Mesothelial cell of epicardium (in vitro differentiated cells): ENCODE measurements at regions not wholly inside any gene's neighbourhood (a gene's known extent, or its start where the extent isn't known, plus 50 kb on each side); places are given as distances from the start of the nearest gene placed in this dataset.
"Not testable (repeated sequence)": the region's sequence is repeated elsewhere in the genome, so short reads cannot be mapped to it uniquely, and the experiment has no call there.

Experiments
- DNase-seq, 2 experiments: peaks; one replicate each; pipeline ENCODE4 v3.0.0; 2021; ENCODE audit warnings: low spot score in 2 of 2; ENCODE audit not compliant: unreplicated experiment in 2 of 2
- H3K27ac Mint-ChIP-seq: 2 replicates; pipeline ENCODE4 v1.8.0; 2021; ENCODE audit warnings: mixed read lengths
- H3K27me3 Mint-ChIP-seq: 2 replicates; pipeline ENCODE4 v1.8.0; 2021; ENCODE audit warnings: low read depth, mixed read lengths
- H3K36me3 Mint-ChIP-seq: 2 replicates; pipeline ENCODE4 v1.8.0; 2021; ENCODE audit warnings: mixed read lengths
- H3K4me1 Mint-ChIP-seq: 2 replicates; pipeline ENCODE4 v1.8.0; 2021; ENCODE audit warnings: mixed read lengths
- H3K4me3 Mint-ChIP-seq: 2 replicates; pipeline ENCODE4 v1.8.0; 2021; ENCODE audit warnings: mild to moderate bottlenecking, moderate library complexity, mixed read lengths
- H3K9me3 Mint-ChIP-seq: 2 replicates; pipeline ENCODE4 v1.8.0; 2021; ENCODE audit warnings: mixed read lengths
- CTCF ChIP-seq: fragments of 200-600 bp; sonication (generic); IDR thresholded peaks from one replicate; pipeline ENCODE4 v1.5.0; 2021; ENCODE audit warnings: antibody characterized with exemption; ENCODE audit not compliant: unreplicated experiment

DNA sequence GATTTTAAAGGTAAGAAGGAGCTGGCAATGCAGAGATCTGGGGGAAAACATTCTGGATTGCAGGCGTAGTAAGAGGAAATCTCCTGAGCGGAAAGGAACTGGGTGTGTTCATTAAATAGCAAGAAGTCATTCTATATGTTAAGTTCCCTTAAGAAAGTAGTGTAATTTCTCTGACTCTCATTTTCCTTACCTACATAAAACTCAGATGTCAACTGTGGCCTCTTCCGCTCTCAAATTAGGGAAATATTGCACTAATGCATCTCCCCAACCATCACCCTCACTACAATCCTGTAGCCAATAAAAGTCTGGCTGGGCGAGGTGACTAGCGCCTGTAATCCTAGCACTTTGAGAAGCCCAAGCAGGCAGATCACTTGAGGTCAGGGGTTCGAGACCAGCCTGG is 89.0 kb upstream of the CDC42EP3 start:
- TF ChIP-seq CTCF, result no peak
- no peaks in the 10 kb centered on the region for H3K36me3 Mint-ChIP-seq
- H3K27me3 Mint-ChIP-seq, result no peaks in the 10 kb centered on the region
- H3K9me3 Mint-ChIP-seq, result no peaks in the 10 kb centered on the region
- H3K4me1 Mint-ChIP-seq, result peaks cover 30% of the 10 kb centered on the region
- no peak for DNase-seq
- no peak overlapping the region for H3K4me3 Mint-ChIP-seq
- no peak overlapping the region for H3K27ac Mint-ChIP-seq

GRCh38 chr2:37762281-37762680 is 90.8 kb upstream of the CDC42EP3 start:
- not testable (repeated sequence) for DNase-seq, H3K27me3 Mint-ChIP-seq, H3K27ac Mint-ChIP-seq, H3K4me3 Mint-ChIP-seq, H3K9me3 Mint-ChIP-seq, H3K36me3 Mint-ChIP-seq
- peaks cover 44% of the 10 kb centered on the region for H3K4me1 Mint-ChIP-seq

- H3K27ac Mint-ChIP-seq, result peak overlapping the region; percentile 54
- H3K36me3 Mint-ChIP-seq, result peaks cover 4% of the 10 kb centered on the region
- H3K27me3 Mint-ChIP-seq, result no peaks in the 10 kb centered on the region
- no peaks in the 10 kb centered on the region for H3K9me3 Mint-ChIP-seq
- no peak for DNase-seq
- no peak overlapping the region for H3K4me3 Mint-ChIP-seq
- no peak for TF ChIP-seq CTCF
- H3K4me1 Mint-ChIP-seq, result peaks cover 59% of the 10 kb centered on the region
These were observed 93.3 kb upstream of the CDC42EP3 start for GRCh38 chr2:37764739-37765138.

- peaks cover 63% of the 10 kb centered on the region for H3K4me1 Mint-ChIP-seq
- peaks cover 3% of the 10 kb centered on the region for H3K9me3 Mint-ChIP-seq
- peak overlapping the region; percentile 91 for H3K27ac Mint-ChIP-seq
- H3K27me3 Mint-ChIP-seq, result no peaks in the 10 kb centered on the region
- peaks cover 6% of the 10 kb centered on the region for H3K36me3 Mint-ChIP-seq
- no peak for TF ChIP-seq CTCF
- no peak for DNase-seq
- peak overlapping the region; percentile 3 for H3K4me3 Mint-ChIP-seq
These were observed 94.7 kb upstream of the CDC42EP3 start for GRCh38 chr2:37766106-37766505.

DNA sequence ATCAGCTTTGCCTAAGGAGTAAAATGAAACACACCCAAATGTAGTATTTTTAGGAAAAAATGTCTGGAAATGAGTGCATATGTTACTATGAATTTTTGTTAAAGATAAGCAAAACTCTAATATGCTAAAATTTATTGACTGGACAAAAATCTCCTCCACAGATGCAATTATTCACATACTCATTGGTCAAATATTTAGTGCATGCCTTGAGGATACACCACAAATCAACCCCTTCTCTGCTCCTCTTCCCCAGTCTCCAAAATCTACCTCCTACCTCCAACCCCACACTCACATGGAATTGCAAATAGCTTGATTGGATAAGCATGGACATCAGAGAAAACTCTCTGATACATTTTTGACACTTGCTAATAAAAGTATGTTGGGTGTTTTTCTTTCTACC is 95.6 kb upstream of the CDC42EP3 start:
- no peak for TF ChIP-seq CTCF
- Mint-ChIP-seq H3K27ac (peak overlapping the region; percentile 91), H3K4me3 (no peak overlapping the region), H3K4me1 (peaks cover 71% of the 10 kb centered on the region), H3K36me3 (peaks cover 6% of the 10 kb centered on the region), H3K9me3 (peaks cover 4% of the 10 kb centered on the region), H3K27me3 (no peaks in the 10 kb centered on the region)
- DNase-seq, result no peak

DNA sequence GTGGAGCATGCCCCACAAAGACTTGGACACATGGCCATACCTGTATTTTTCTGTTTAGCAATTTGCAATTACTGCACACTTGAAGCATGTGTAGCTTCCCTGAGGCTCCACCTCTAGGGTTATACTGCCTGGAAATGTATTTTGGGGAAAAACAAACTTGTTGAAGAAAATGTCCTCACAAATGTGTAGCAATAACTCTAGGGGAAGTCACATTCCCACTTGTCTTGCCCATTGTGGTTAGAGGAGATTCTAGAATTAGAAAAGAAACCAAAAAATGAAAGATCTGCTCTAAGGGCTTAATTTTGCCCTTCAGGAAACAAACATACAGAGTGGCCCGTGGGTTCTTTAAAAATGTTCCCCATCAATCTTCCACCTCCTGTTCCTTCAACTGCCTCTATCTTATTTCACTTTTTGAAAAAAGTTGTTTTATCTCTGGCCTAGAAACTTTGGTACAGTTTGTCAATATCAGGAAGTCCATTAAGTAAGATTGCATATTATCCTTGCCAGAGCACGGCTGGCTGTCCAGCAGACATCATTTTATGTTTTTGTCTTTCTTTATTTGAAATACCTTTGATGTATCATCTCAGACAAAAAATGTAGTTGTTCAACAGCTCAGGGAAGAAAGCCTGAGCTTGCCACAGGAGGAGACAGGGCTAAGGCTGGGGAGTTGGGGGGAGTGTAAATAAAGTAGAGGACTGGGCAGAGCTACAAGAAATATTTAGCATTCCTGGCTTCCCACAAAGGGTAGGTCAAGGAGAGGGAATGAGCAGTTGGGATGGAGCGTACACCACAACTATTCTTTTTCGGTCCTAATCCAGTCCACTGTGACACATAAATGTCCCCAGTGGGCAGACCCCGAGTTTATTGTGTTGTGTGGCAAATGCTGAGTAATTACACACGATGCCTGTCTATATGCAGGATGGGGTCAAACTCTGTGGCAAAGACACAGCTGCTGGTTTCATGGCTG is 96.8 kb upstream of the CDC42EP3 start:
- Mint-ChIP-seq H3K4me3 (no peak overlapping the region), H3K36me3 (peaks cover 6% of the 10 kb centered on the region), H3K4me1 (peaks cover 77% of the 10 kb centered on the region), H3K9me3 (peaks cover 4% of the 10 kb centered on the region), H3K27ac (peak overlapping the region; percentile 91), H3K27me3 (no peaks in the 10 kb centered on the region)
- DNase-seq, result no peak
- no peak for TF ChIP-seq CTCF
